Stimulated activated CD8-positive, alpha-beta memory T cell treated with anti-CD3 and anti-CD28 coated beads, Interleukin-2, amount 100 ng/mL, for 1 hour (primary cell): ENCODE measurements at regions not wholly inside any gene's neighbourhood (a gene's known extent, or its start where the extent isn't known, plus 50 kb on each side); places are given as distances from the start of the nearest gene placed in this dataset.
A peak's percentile ranks its signal among the peaks of the same experiment; 100 is the strongest.
"Not testable (repeated sequence)": the region's sequence is repeated elsewhere in the genome, so short reads cannot be mapped to it uniquely, and the experiment has no call there.

Experiments used
- DNase-seq, 2 donors: peaks; one replicate each; pipeline ENCODE4 v3.0.0-alpha.2; 2020; ENCODE audit warnings: low read depth in 2 of 2

DNA sequence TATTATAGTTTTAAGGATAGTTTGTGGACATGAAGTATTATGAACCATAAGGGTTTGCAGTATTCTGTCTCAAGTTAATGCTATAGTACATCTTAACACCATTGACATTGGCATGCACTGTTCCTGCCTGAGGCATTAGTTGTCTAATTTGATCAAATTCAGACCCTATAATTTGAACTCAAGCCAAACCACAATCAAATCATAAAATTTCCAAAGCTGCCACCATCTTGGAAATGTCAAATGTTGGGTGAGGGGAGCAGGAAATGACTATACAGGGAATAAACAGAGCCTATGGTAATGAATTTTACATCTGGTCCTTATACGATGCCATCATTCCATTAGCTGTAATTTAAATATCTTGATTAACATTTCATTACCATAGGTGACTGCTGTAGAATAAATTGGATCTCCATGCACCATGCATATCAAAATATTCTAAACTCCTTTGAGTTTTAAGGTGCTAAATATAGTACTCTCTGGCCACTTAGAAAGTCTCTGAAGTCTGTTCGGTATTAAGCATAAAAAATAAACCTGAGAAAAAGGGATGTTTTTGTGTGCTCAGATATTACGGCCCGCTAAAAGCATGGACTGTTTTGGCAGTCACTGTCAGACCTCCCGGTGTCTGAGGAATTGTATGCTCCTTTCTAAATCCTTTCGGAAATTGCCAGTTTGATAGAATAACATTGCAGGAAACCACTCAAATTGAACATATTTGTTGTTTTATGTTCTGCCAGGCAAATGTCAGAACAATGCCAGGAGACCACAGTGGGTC, 257.7 kb downstream of the SPRY2 start:
- DNase-seq = no peak

- no peak for DNase-seq
These were observed 258.4 kb downstream of the SPRY2 start for GRCh38 chr13:80082396-80083080.

- DNase-seq = no peak
These were observed 266.1 kb downstream of the SPRY2 start for GRCh38 chr13:80074811-80075210.

DNA sequence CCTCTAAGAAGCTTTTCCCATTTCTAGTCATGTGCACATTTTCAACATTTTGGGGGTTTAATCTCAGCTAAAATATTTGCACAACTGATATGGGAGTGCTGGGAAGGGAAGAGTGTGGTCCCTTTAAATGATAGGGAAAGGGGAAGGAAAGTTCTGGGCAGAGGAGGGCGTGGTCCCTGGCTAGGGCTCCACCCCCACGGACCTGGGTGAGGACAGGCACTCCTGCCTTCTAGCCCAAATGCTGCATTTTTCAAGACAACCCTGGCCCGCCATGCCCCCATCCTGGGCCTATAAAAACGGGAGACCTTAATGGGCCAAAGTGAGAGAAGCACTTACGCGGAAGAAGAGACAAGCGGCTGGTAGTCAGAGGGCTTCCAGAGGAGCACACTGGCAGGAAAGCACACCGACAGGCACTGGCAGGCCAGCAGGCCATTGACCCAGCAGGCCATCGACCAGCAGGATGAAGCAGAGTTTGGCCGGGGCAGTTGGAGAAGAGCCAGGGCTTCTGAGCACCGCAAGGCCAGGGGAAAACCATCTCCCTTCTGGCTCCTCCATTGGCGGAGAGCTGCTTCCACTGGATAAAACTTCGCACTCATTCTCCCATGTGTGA, 266.7 kb downstream of the SPRY2 start:
- DNase-seq = no peak

DNA sequence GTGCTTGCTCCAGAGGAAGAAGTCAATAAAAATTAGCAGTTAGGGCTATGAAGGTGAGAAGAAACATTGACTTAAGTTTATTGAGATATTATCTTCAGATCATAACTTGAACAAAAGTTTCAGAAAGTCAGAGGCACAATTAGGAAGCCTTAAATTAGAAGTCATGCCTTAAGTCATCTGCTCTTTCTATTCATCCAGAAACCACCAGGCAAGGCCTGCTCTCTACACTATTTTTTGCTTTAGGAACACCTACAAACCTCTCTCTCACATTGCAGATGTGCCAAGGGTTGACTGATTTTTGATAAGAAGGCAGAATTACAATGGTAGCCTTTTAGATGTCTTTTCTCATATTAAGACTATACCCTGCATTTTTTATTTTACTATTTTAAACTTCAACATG, 268.7 kb downstream of the SPRY2 start:
- DNase-seq = no peak

- no peak for DNase-seq
These were observed 270.8 kb downstream of the SPRY2 start for GRCh38 chr13:80070024-80070703.

- DNase-seq = no peak
These were observed 271.6 kb downstream of the SPRY2 start for GRCh38 chr13:80069374-80069773.

GRCh38 chr13:80065996-80066395, 274.9 kb downstream of the SPRY2 start:
- DNase-seq = no peak

GRCh38 chr13:80062416-80062815, 278.5 kb downstream of the SPRY2 start:
- not testable (repeated sequence) for DNase-seq

DNA sequence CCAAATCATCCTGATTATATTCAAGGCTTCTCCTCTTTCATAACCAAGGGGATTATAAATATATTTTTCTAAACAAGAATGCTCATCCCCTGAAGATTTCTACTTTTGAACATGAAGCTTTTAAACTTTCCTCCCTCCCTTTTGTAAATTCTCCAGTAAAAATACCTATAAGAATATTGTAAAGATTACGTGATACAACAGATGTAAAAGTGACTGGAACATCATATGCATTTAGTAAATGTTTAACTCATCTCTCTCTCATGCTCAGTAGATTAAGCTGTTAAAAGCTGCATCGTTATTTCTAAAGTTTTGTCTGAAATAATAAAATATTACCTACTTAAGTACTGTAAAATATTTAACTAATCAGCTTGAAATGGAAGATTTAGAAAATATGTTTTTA, 281.1 kb downstream of the SPRY2 start:
- DNase-seq = no peak

DNA sequence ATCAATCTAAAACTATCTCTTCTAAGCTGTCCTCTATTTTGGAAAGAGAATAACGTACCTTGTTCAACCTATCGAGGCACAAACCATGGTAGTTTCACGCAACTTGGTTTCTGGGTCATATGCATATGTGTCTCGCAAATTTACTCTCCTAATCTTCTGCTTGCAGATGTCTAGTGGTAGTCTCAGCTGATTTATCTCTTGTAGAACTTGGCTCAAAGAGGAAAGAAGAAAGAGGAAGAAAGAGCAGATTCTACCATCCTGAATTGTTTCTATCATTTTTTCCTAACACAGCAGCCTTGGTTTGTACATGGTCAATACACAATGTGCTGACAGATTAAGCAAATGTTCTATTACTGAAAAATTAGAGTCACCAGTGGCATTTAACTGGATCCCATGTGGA, 282.3 kb downstream of the SPRY2 start:
- DNase-seq = no peak

DNA sequence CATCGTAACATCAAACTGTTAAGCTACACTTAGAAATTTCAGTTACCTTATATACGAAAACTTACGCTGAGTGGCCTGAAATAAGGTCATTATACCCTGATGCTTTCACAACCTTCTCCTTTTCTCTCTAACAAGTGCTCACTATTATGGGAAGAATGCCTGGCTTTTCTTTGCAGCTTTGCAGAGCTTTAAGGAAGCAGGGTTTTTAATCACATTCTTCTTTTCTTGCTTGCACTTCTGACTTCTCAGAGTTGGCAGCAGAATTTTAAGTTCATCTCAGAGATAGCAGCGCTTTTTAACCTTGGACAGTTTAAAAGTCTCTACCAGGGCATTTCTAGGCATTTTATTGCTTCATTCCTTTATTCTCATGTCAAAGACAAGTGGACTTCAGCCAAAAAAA, 285.1 kb downstream of the SPRY2 start:
- DNase-seq = no peak

- no peak for DNase-seq
These were observed 286.1 kb downstream of the SPRY2 start for GRCh38 chr13:80054806-80055205.

- no peak for DNase-seq
These were observed 288.6 kb downstream of the SPRY2 start for GRCh38 chr13:80052286-80052685.

DNA sequence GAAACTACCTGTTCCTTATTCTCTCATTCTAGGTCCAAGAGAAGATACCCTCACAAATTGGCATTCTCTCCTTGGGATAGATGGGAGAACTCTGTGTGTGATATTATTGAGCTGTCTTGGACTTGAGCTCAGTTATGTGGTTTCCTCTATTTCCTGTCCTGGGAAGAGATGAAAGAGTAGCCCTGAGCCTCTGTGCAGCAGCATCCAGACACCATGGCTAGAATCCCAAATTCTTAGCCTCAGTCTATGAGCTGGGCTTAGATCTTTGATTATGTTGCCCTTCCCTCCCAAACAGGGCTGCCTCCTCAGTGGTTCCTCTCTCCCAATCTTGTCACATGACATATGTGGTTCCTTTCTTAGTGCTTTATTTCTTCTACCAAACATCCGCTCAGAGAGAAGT, 290.7 kb downstream of the SPRY2 start:
- DNase-seq = no peak

GRCh38 chr13:80048802-80049201, 292.1 kb downstream of the SPRY2 start:
- peak; percentile 9 to 19 for DNase-seq

GRCh38 chr13:80048030-80048429, 292.9 kb downstream of the SPRY2 start:
- no peak for DNase-seq

GRCh38 chr13:80047406-80047805, 293.5 kb downstream of the SPRY2 start:
- no peak for DNase-seq

DNA sequence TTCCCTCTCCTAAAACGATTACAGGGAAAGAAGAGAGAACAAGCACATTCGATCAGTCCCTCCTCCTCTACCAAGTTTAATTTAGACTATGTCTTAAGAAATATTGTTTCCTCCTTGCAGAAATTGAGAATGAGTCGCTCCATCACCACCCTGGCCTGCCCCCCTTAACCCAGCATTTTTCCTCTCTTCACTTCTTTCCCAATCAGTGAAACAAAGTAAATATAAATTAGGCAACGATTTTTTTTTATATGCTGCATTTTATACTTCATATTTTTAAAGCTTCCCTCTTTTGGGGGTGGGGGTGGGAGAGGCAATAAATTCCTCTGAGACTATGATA, 300.0 kb downstream of the SPRY2 start:
- no peak for DNase-seq

DNA sequence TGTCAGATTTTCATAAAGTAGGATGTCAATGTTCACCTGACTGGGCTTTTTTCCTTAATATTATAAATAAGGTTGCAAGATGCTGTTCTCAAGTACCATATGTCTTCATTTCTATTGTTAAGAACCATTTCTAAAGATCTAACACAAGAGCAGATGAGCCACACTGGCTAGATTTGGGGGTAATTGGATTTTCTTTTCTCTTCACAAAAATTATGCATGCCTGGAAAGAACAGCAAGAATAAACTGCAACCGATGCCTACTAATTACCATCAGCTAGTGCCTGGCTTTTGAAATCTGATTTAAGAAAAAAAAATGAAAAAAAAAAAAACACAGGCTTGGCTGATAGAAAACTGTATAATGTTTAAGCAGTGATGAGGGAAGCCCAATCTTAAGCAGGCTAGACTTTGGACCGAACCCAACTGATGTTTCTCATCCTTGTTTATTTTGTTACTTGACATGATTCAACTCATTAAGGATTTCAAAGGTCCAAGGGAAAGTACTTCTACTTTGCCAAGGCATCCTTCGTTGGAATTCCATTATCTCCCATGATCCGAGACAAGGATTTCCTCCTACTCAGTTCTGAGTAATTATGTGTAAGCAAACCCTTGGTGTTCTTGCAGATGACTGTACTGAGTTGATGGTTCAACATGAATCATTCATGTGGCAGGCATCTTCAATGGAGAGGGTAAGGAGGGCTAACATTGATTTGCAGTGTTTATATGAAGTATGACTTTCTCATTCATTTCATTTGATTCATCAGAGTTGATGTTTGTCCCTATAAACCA, 300.5 kb downstream of the SPRY2 start:
- no peak for DNase-seq

GRCh38 chr13:80039000-80039399, 301.9 kb downstream of the SPRY2 start:
- no peak for DNase-seq

- no peak for DNase-seq
These were observed 302.6 kb downstream of the SPRY2 start for GRCh38 chr13:80038371-80038770.
